WTC11 (cell line): ENCODE measurements at regions not wholly inside any gene's neighbourhood (a gene's known extent, or its start where the extent isn't known, plus 50 kb on each side); places are given as distances from the start of the nearest gene placed in this dataset.

ENCODE experiments used
- ATAC-seq: fragments of 200-7000 bp; cut with Tn5 transposase; 2 replicates; pipeline ENCODE4 v1.10.0; 2021; ENCODE audit warnings: mild to moderate bottlenecking, moderate library complexity
- CTCF ChIA-PET: fragments of 300-600 bp; sonication (Branson Sonifier 250); formaldehyde crosslinking; loops from one replicate; lab custom pipeline; 2021; ENCODE audit warnings: antibody characterized with exemption; lab: Charles Lee
- POLR2A ChIA-PET: fragments of 350-600 bp; sonication (Branson Sonifier 250); formaldehyde crosslinking; loops from one replicate; lab custom pipeline; 2021; ENCODE audit warnings: antibody characterized with exemption; lab: Charles Lee
- DNase-seq: peaks from one replicate; pipeline ENCODE4 v3.0.0; 2021; ENCODE audit warnings: low spot score
- H3K27ac Mint-ChIP-seq: 2 replicates; pipeline ENCODE4 v1.8.0; 2021; ENCODE audit warnings: mixed read lengths
- H3K27me3 Mint-ChIP-seq: 2 replicates; pipeline ENCODE4 v1.8.0; 2021; ENCODE audit warnings: low read depth, mild to moderate bottlenecking, moderate library complexity, mixed read lengths
- H3K36me3 Mint-ChIP-seq: 2 replicates; pipeline ENCODE4 v1.8.0; 2021; ENCODE audit warnings: mixed read lengths
- H3K4me1 Mint-ChIP-seq: 2 replicates; pipeline ENCODE4 v1.8.0; 2022; ENCODE audit warnings: mixed read lengths
- H3K4me3 Mint-ChIP-seq: 2 replicates; pipeline ENCODE4 v1.8.0; 2021; ENCODE audit warnings: mild to moderate bottlenecking, moderate library complexity, mixed read lengths
- H3K9me3 Mint-ChIP-seq: 2 replicates; pipeline ENCODE4 v1.8.0; 2021; ENCODE audit warnings: mixed read lengths
- ATF1 ChIP-seq: sonication (generic); formaldehyde crosslinking; IDR thresholded peaks from 2 replicates; pipeline ENCODE4 v1.8.1; 2023; ENCODE audit warnings: mild to moderate bottlenecking, moderate library complexity, missing genetic modification reagents
- FOXK1 ChIP-seq: sonication (generic); formaldehyde crosslinking; IDR thresholded peaks from 2 replicates; pipeline ENCODE4 v1.8.0; 2022; ENCODE audit warnings: mild to moderate bottlenecking, moderate library complexity, missing genetic modification reagents
- IRF2 ChIP-seq: sonication (generic); formaldehyde crosslinking; IDR thresholded peaks from 2 replicates; pipeline ENCODE4 v1.8.0; 2022; ENCODE audit warnings: low read depth, missing genetic modification reagents, borderline replicate concordance
- JAZF1 ChIP-seq: fragments of 250-450 bp; sonication (Bioruptor Pico); IDR thresholded peaks from 2 replicates; pipeline ENCODE4 v1.9.0; 2021; ENCODE audit warnings: moderate library complexity, mild to moderate bottlenecking, inconsistent platforms
- KAT7 ChIP-seq: sonication (generic); formaldehyde crosslinking; IDR thresholded peaks from 2 replicates; pipeline ENCODE4 v1.8.1; 2023; ENCODE audit warnings: missing genetic modification reagents, mild to moderate bottlenecking, borderline replicate concordance
- NFYB ChIP-seq: sonication (generic); formaldehyde crosslinking; conservative IDR thresholded peaks from 2 replicates; pipeline ENCODE4 v1.8.0; 2022; ENCODE audit warnings: low read depth, missing genetic modification reagents
- SP1 ChIP-seq: sonication (generic); formaldehyde crosslinking; conservative IDR thresholded peaks from 2 replicates; pipeline ENCODE4 v1.8.1; 2022; ENCODE audit warnings: missing genetic modification reagents
- TCF7 ChIP-seq: sonication (generic); formaldehyde crosslinking; IDR thresholded peaks from 2 replicates; pipeline ENCODE4 v1.8.0; 2022; ENCODE audit warnings: mild to moderate bottlenecking, low read depth, missing genetic modification reagents, moderate library complexity
- TP53 ChIP-seq: sonication (generic); formaldehyde crosslinking; IDR thresholded peaks from 2 replicates; pipeline ENCODE4 v1.8.1; 2023; ENCODE audit warnings: mild to moderate bottlenecking, missing genetic modification reagents
- ZNF671 ChIP-seq: fragments of 250-450 bp; sonication (Bioruptor Pico); IDR thresholded peaks from 2 replicates; pipeline ENCODE4 v1.8.0; 2021; ENCODE audit warnings: mild to moderate bottlenecking
- TF ChIP-seq, protein P1 (sequence below): sonication (generic); formaldehyde crosslinking; IDR thresholded peaks from 2 replicates; pipeline ENCODE4 v1.8.1; 2023; ENCODE audit warnings: mild to moderate bottlenecking, missing genetic modification reagents, moderate library complexity
- TF ChIP-seq, protein P2 (sequence below): sonication (generic); formaldehyde crosslinking; IDR thresholded peaks from 2 replicates; pipeline ENCODE4 v1.8.0; 2023; ENCODE audit warnings: missing genetic modification reagents
- TF ChIP-seq, protein P3 (sequence below): sonication (generic); formaldehyde crosslinking; IDR thresholded peaks from 2 replicates; pipeline ENCODE4 v1.8.0; 2023; ENCODE audit warnings: mild to moderate bottlenecking, missing genetic modification reagents
- TF ChIP-seq, protein P4 (sequence below): fragments of 250-450 bp; sonication (Bioruptor Pico); IDR thresholded peaks from 2 replicates; pipeline ENCODE4 v1.9.0; 2021; ENCODE audit warnings: mild to moderate bottlenecking
- TF ChIP-seq, protein P5 (sequence below): sonication (generic); formaldehyde crosslinking; IDR thresholded peaks from 2 replicates; pipeline ENCODE4 v1.8.1; 2023; ENCODE audit warnings: mild to moderate bottlenecking, missing genetic modification reagents
- TF ChIP-seq, protein P6 (sequence below): sonication (generic); formaldehyde crosslinking; IDR thresholded peaks from 2 replicates; pipeline ENCODE4 v1.8.0; 2022; ENCODE audit warnings: mild to moderate bottlenecking, missing genetic modification reagents
- TF ChIP-seq, protein P7 (sequence below): fragments of 250-450 bp; sonication (Bioruptor Pico); IDR thresholded peaks from 2 replicates; pipeline ENCODE4 v1.9.0; 2021; ENCODE audit warnings: moderate library complexity, mild to moderate bottlenecking, inconsistent platforms, borderline replicate concordance
- TF ChIP-seq, protein P8 (sequence below): sonication (generic); formaldehyde crosslinking; conservative IDR thresholded peaks from 2 replicates; pipeline ENCODE4 v1.8.1; 2022; ENCODE audit warnings: mild to moderate bottlenecking, missing genetic modification reagents
- TF ChIP-seq, protein P9 (sequence below): fragments of 250-450 bp; sonication (Bioruptor Pico); conservative IDR thresholded peaks from 2 replicates; pipeline ENCODE4 v1.9.0; 2021; ENCODE audit warnings: mild to moderate bottlenecking

DNA sequence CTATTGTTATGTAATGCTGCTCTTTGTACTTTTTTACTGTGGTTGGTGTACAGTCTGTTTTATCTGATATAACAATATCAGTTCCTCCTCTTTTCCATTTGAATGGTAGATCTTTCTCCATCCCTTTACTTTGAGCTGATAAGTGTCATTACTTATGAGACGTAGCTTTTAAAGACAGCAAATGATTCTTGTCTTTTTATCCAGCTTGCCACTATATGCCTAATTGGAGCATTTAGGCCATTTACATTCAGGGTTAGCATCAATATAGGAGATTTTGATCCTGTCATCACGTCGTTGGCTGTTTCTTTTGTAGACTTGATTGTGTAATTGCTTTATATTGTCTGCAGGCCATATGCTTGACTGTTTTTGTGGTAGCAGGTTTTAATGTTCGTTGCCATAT, 894.2 kb upstream of the ATXN8OS start:
- no peaks in the 10 kb centered on the region for H3K36me3 Mint-ChIP-seq
- no peak overlapping the region for H3K27ac Mint-ChIP-seq
- DNase-seq (no peak), ATAC-seq (no peak)
- POLR2A ChIA-PET: no interaction called here
- peaks cover 15% of the 10 kb centered on the region for H3K9me3 Mint-ChIP-seq
- TF ChIP-seq FOXK1 (CRISPR knock-in tag): no peak
- TF ChIP-seq KAT7 (CRISPR knock-in tag): no peak
- TF ChIP-seq, protein P1, sequence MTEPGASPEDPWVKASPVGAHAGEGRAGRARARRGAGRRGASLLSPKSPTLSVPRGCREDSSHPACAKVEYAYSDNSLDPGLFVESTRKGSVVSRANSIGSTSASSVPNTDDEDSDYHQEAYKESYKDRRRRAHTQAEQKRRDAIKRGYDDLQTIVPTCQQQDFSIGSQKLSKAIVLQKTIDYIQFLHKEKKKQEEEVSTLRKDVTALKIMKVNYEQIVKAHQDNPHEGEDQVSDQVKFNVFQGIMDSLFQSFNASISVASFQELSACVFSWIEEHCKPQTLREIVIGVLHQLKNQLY (CRISPR knock-in tag): no peak
- TF ChIP-seq, protein P2, sequence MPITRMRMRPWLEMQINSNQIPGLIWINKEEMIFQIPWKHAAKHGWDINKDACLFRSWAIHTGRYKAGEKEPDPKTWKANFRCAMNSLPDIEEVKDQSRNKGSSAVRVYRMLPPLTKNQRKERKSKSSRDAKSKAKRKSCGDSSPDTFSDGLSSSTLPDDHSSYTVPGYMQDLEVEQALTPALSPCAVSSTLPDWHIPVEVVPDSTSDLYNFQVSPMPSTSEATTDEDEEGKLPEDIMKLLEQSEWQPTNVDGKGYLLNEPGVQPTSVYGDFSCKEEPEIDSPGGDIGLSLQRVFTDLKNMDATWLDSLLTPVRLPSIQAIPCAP (CRISPR knock-in tag): no peak
- no peak for TF ChIP-seq TCF7 (CRISPR knock-in tag)
- TF ChIP-seq, protein P3, sequence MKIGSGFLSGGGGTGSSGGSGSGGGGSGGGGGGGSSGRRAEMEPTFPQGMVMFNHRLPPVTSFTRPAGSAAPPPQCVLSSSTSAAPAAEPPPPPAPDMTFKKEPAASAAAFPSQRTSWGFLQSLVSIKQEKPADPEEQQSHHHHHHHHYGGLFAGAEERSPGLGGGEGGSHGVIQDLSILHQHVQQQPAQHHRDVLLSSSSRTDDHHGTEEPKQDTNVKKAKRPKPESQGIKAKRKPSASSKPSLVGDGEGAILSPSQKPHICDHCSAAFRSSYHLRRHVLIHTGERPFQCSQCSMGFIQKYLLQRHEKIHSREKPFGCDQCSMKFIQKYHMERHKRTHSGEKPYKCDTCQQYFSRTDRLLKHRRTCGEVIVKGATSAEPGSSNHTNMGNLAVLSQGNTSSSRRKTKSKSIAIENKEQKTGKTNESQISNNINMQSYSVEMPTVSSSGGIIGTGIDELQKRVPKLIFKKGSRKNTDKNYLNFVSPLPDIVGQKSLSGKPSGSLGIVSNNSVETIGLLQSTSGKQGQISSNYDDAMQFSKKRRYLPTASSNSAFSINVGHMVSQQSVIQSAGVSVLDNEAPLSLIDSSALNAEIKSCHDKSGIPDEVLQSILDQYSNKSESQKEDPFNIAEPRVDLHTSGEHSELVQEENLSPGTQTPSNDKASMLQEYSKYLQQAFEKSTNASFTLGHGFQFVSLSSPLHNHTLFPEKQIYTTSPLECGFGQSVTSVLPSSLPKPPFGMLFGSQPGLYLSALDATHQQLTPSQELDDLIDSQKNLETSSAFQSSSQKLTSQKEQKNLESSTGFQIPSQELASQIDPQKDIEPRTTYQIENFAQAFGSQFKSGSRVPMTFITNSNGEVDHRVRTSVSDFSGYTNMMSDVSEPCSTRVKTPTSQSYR (CRISPR knock-in tag): no peak
- TF ChIP-seq ZNF671: no peak
- TF ChIP-seq ATF1 (CRISPR knock-in tag): no peak
- TF ChIP-seq, protein P4, sequence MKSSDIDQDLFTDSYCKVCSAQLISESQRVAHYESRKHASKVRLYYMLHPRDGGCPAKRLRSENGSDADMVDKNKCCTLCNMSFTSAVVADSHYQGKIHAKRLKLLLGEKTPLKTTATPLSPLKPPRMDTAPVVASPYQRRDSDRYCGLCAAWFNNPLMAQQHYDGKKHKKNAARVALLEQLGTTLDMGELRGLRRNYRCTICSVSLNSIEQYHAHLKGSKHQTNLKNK: no peak
- TF ChIP-seq, protein P5, sequence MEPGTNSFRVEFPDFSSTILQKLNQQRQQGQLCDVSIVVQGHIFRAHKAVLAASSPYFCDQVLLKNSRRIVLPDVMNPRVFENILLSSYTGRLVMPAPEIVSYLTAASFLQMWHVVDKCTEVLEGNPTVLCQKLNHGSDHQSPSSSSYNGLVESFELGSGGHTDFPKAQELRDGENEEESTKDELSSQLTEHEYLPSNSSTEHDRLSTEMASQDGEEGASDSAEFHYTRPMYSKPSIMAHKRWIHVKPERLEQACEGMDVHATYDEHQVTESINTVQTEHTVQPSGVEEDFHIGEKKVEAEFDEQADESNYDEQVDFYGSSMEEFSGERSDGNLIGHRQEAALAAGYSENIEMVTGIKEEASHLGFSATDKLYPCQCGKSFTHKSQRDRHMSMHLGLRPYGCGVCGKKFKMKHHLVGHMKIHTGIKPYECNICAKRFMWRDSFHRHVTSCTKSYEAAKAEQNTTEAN (CRISPR knock-in tag): no peak
- TF ChIP-seq TP53 (CRISPR knock-in tag): no peak
- TF ChIP-seq NFYB: no peak
- TF ChIP-seq, protein P6, sequence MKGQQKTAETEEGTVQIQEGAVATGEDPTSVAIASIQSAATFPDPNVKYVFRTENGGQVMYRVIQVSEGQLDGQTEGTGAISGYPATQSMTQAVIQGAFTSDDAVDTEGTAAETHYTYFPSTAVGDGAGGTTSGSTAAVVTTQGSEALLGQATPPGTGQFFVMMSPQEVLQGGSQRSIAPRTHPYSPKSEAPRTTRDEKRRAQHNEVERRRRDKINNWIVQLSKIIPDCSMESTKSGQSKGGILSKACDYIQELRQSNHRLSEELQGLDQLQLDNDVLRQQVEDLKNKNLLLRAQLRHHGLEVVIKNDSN: no peak
- TF ChIP-seq JAZF1 (CRISPR knock-in tag): no peak
- TF ChIP-seq, protein P7, sequence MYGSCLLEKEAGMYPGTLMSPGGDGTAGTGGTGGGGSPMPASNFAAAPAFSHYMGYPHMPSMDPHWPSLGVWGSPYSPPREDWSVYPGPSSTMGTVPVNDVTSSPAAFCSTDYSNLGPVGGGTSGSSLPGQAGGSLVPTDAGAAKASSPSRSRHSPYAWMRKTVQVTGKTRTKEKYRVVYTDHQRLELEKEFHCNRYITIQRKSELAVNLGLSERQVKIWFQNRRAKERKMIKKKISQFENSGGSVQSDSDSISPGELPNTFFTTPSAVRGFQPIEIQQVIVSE (CRISPR knock-in tag): no peak
- no peak for TF ChIP-seq IRF2 (CRISPR knock-in tag)
- TF ChIP-seq SP1 (CRISPR knock-in tag): no peak
- TF ChIP-seq, all 79 proteins: peak for 0
- Mint-ChIP-seq H3K4me3 (no peak overlapping the region), H3K27me3 (no peaks in the 10 kb centered on the region), H3K4me1 (peaks cover 2% of the 10 kb centered on the region; the same call in 1 of the 2 replicates)
- CTCF ChIA-PET: no interaction called here

DNA sequence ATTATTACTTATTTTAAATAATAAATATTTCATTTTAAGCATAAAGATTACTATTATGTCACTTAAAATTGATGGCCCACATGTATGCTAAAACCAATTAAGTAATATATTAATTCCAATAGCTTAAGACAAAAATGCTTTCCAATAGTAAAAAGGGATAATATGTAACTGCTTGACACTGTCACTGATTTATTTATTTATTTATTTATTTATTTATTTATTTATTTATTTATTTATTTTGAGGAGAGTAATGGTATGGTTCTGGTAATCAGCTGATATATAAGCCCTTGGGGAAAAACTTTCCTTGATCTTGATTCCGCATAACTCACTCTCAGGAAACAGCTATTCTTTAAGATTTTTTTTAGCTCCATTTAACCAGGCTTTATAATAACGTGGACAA, 903.0 kb upstream of the ATXN8OS start:
- Mint-ChIP-seq H3K36me3 (peaks cover 12% of the 10 kb centered on the region), H3K27me3 (no peaks in the 10 kb centered on the region), H3K4me1 (peaks cover 27% of the 10 kb centered on the region), H3K4me3 (no peak overlapping the region)
- POLR2A ChIA-PET: no interaction called here
- DNase-seq (no peak), ATAC-seq (no peak)
- TF ChIP-seq NFYB (no peak), ATF1 (CRISPR knock-in tag) (no peak)
- TF ChIP-seq, protein P8, sequence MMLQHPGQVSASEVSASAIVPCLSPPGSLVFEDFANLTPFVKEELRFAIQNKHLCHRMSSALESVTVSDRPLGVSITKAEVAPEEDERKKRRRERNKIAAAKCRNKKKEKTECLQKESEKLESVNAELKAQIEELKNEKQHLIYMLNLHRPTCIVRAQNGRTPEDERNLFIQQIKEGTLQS (CRISPR knock-in tag): no peak
- TF ChIP-seq, protein P9, sequence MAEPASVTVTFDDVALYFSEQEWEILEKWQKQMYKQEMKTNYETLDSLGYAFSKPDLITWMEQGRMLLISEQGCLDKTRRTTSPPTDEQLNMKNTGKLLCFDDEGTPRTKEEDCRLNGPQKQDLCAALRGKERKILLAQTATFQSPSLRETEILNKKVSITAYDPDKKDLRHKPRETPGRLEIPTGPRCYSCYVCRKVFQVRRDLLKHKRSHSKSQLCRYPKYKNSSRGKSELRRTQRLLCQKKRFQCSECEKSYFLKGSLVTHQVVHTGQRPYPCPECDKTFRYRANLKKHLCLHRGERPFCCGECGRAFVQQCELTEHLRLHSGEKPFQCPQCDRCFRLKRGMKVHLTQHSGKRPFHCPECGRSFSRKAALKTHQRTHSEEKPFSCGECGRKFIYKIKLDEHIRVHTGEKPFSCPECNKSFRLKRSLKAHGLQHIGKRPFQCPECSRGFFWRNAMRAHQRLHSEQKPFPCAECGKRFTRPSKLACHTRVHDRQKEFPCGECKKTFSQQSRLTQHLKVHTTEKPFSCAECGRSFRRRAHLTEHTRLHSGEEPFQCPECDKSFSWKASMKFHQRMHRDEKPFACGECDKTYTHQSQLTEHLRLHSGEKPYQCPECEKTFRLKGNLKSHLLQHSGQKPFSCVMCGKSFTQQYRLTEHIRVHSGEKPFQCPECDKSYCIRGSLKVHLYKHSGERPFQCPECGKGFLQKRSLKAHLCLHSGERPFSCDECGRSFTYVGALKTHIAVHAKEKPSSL (CRISPR knock-in tag): no peak
- TF ChIP-seq, all 79 proteins: peak for 0
- CTCF ChIA-PET: no interaction called here
- Mint-ChIP-seq H3K27ac (no peak overlapping the region), H3K9me3 (peaks cover 9% of the 10 kb centered on the region)
